OCI-LY1 (cell line): ENCODE measurements at regions not wholly inside any gene's neighbourhood (a gene's known extent, or its start where the extent isn't known, plus 50 kb on each side); places are given as distances from the start of the nearest gene placed in this dataset.

Experiments used
- EZH2 ChIP-seq: fragments of 200-600 bp; sonication (generic), shearing (Covaris generic); IDR thresholded peaks from 2 replicates; pipeline ENCODE4 v1.8.0; 2017; ENCODE audit warnings: borderline replicate concordance, mixed run types, mild to moderate bottlenecking, antibody characterized with exemption, low read length, moderate library complexity, mixed read lengths
- TF ChIP-seq, protein P1 (sequence below): fragments of 200-600 bp; sonication (generic), shearing (Covaris generic); IDR thresholded peaks from 2 replicates; pipeline ENCODE4 v1.5.1; 2017; ENCODE audit warnings: mild to moderate bottlenecking, antibody characterized with exemption, low read length, moderate library complexity, mixed read lengths

DNA sequence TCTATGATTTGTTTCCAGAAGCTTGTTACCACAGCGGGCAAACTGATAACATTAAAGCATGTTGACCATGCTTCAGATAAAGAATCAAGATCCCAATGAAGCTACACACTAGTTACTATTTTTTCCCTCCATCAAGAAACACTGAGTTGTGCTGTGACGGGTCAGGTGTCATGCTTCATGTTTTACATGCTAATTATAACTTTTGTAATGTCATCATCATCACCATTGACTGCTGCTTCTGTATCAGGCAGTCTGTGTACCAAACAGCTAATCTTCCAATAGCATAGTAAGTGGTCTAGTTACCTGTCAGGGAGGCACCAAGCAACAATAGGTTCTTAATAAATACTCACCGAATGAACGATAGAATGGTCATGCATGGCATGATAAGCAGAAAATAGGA lies 388.1 kb downstream of the THBS2 start:
- TF ChIP-seq, protein P1, sequence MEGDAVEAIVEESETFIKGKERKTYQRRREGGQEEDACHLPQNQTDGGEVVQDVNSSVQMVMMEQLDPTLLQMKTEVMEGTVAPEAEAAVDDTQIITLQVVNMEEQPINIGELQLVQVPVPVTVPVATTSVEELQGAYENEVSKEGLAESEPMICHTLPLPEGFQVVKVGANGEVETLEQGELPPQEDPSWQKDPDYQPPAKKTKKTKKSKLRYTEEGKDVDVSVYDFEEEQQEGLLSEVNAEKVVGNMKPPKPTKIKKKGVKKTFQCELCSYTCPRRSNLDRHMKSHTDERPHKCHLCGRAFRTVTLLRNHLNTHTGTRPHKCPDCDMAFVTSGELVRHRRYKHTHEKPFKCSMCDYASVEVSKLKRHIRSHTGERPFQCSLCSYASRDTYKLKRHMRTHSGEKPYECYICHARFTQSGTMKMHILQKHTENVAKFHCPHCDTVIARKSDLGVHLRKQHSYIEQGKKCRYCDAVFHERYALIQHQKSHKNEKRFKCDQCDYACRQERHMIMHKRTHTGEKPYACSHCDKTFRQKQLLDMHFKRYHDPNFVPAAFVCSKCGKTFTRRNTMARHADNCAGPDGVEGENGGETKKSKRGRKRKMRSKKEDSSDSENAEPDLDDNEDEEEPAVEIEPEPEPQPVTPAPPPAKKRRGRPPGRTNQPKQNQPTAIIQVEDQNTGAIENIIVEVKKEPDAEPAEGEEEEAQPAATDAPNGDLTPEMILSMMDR = no peak
- no peak for TF ChIP-seq EZH2
